ENCODE measurements at regions not wholly inside any gene's neighbourhood (a gene's known extent, or its start where the extent isn't known, plus 50 kb on each side); places are given as distances from the start of the nearest gene placed in this dataset.
"Not testable (repeated sequence)": the region's sequence is repeated elsewhere in the genome, so short reads cannot be mapped to it uniquely, and the experiment has no call there.

- 81 to 88% (median 85%) methylated on average over 4 of the region's 4 CpGs for WGBS, 3 donors
- H3K27ac ChIP-seq (ENCODE audit: low read depth, low read length) = no peak overlapping the region
These were observed 705.2 kb upstream of the IGFBP3 start for GRCh38 chr7:46626261-46626660.

- no peak overlapping the region for H3K27ac ChIP-seq (ENCODE audit: low read depth, low read length)
- 48 to 70% (median 68%) methylated on average over 2 of the region's 2 CpGs for WGBS, 3 donors
These were observed 704.0 kb upstream of the IGFBP3 start for GRCh38 chr7:46625032-46625431.

- WGBS, 3 donors = 84 to 91% (median 87%) methylated on average over 2 of the region's 2 CpGs
- no peak overlapping the region for H3K27ac ChIP-seq (ENCODE audit: low read depth, low read length)
These were observed 701.2 kb upstream of the IGFBP3 start for GRCh38 chr7:46622251-46622650.

GRCh38 chr7:46619723-46620310 is 698.7 kb upstream of the IGFBP3 start:
- WGBS, 3 donors = 48 to 82% (median 79%) methylated on average over 3 of the region's 3 CpGs
- H3K27ac ChIP-seq (ENCODE audit: low read depth, low read length) = no peak overlapping the region

- H3K27ac ChIP-seq (ENCODE audit: low read depth, low read length) = no peak overlapping the region
- WGBS, 3 donors = 73 to 88% (median 76%) methylated on average over 1 of the region's 1 CpG
These were observed 695.6 kb upstream of the IGFBP3 start for GRCh38 chr7:46616636-46617035.

GRCh38 chr7:46613551-46613950 is 692.5 kb upstream of the IGFBP3 start:
- no peak overlapping the region for H3K27ac ChIP-seq (ENCODE audit: low read depth, low read length)
- WGBS, 3 donors = 6 to 33% (median 16%) methylated on average over 1 of the region's 1 CpG

GRCh38 chr7:46613116-46613515 is 692.0 kb upstream of the IGFBP3 start:
- no peak overlapping the region for H3K27ac ChIP-seq (ENCODE audit: low read depth, low read length)
- 48 to 72% (median 56%) methylated on average over 5 of the region's 5 CpGs for WGBS, 3 donors

- WGBS, 3 donors = 29 to 72% (median 65%) methylated on average over 2 of the region's 2 CpGs
- no peak overlapping the region for H3K27ac ChIP-seq (ENCODE audit: low read depth, low read length)
These were observed 690.4 kb upstream of the IGFBP3 start for GRCh38 chr7:46611508-46611907.

GRCh38 chr7:46610746-46611145 is 689.7 kb upstream of the IGFBP3 start:
- H3K27ac ChIP-seq (ENCODE audit: low read depth, low read length) = no peak overlapping the region
- WGBS, 3 donors = 31 to 46% (median 34%) methylated on average over 2 of the region's 2 CpGs

GRCh38 chr7:46607176-46607575 is 686.1 kb upstream of the IGFBP3 start:
- 70 to 85% (median 84%) methylated on average over 4 of the region's 4 CpGs for WGBS, 3 donors
- no peak overlapping the region for H3K27ac ChIP-seq (ENCODE audit: low read depth, low read length)

GRCh38 chr7:46606761-46607160 is 685.7 kb upstream of the IGFBP3 start:
- 90 to 97% (median 94%) methylated on average over 3 of the region's 3 CpGs for WGBS, 3 donors
- H3K27ac ChIP-seq (ENCODE audit: low read depth, low read length) = no peak overlapping the region

GRCh38 chr7:46604241-46604661 is 683.2 kb upstream of the IGFBP3 start:
- H3K27ac ChIP-seq (ENCODE audit: low read depth, low read length) = no peak overlapping the region
- WGBS, 3 donors = 12 to 32% (median 32%) methylated on average over 3 of the region's 3 CpGs

GRCh38 chr7:46603780-46604179 is 682.7 kb upstream of the IGFBP3 start:
- 32 to 51% (median 49%) methylated on average over 11 of the region's 11 CpGs for WGBS, 3 donors
- H3K27ac ChIP-seq (ENCODE audit: low read depth, low read length) = no peak overlapping the region

- no peak overlapping the region for H3K27ac ChIP-seq (ENCODE audit: low read depth, low read length)
- WGBS, 3 donors = 65 to 90% (median 77%) methylated on average over 7 of the region's 7 CpGs
These were observed 682.3 kb upstream of the IGFBP3 start for GRCh38 chr7:46603296-46603752.

- 73 to 82% (median 79%) methylated on average over 5 of the region's 5 CpGs for WGBS, 3 donors
- H3K27ac ChIP-seq (ENCODE audit: low read depth, low read length) = no peak overlapping the region
These were observed 679.3 kb upstream of the IGFBP3 start for GRCh38 chr7:46600340-46600739.

- WGBS, 3 donors = 0 to 22% (median 2%) methylated on average over 1 of the region's 1 CpG
- H3K27ac ChIP-seq (ENCODE audit: low read depth, low read length) = not testable (repeated sequence)
These were observed 673.8 kb upstream of the IGFBP3 start for GRCh38 chr7:46594831-46595230.

- 74 to 81% (median 80%) methylated on average over 10 of the region's 10 CpGs for WGBS, 3 donors
- H3K27ac ChIP-seq (ENCODE audit: low read depth, low read length) = not testable (repeated sequence)
These were observed 670.1 kb upstream of the IGFBP3 start for GRCh38 chr7:46590918-46591905.

- H3K27ac ChIP-seq (ENCODE audit: low read depth, low read length) = no peak overlapping the region
- 69 to 72% (median 72%) methylated on average over 5 of the region's 5 CpGs for WGBS, 3 donors
These were observed 668.2 kb upstream of the IGFBP3 start for GRCh38 chr7:46589286-46589685.

- no peak overlapping the region for H3K27ac ChIP-seq (ENCODE audit: low read depth, low read length)
These were observed 665.3 kb upstream of the IGFBP3 start for GRCh38 chr7:46586406-46586805.

More at GRCh38 chr7:46586406-46586805, 665.3 kb upstream of the IGFBP3 start:
- 67 to 84% (median 79%) methylated on average over 1 of the region's 1 CpG for WGBS, 3 donors

All from adipose tissue (tissue), 3 donors.